ENCODE measurements at regions not wholly inside any gene's neighbourhood (a gene's known extent, or its start where the extent isn't known, plus 50 kb on each side); places are given as distances from the start of the nearest gene placed in this dataset.

- TF ChIP-seq CTCF (IDR thresholded peaks at IDR 0.05; ENCODE audit: insufficient read depth, low read length, poor library complexity, severe bottlenecking) (no peak), EZH2phosphoT487 (conservative IDR thresholded peaks at IDR 0.05; ENCODE audit: low read length) (no peak)
Observed at GRCh38 chr13:89816404-89816803, 1531.1 kb upstream of the MIR17HG start.
